ENCODE measurements at regions not wholly inside any gene's neighbourhood (a gene's known extent, or its start where the extent isn't known, plus 50 kb on each side); places are given as distances from the start of the nearest gene placed in this dataset.

GRCh38 chr3:31187380-31187779, 292.9 kb upstream of the GADL1 start:
- DNase-seq (ENCODE audit: low read depth) = no peak
- TF ChIP-seq CTCF (IDR thresholded peaks at IDR 0.05; ENCODE audit: low read depth, low read length, missing control alignments) = no peak
- H3K4me3 ChIP-seq (ENCODE audit: low read depth, low read length) = no peak overlapping the region
- in situ Hi-C loops (cut with HindIII; ENCODE audit: low sequenced_read_pairs) = no loop called here

DNA sequence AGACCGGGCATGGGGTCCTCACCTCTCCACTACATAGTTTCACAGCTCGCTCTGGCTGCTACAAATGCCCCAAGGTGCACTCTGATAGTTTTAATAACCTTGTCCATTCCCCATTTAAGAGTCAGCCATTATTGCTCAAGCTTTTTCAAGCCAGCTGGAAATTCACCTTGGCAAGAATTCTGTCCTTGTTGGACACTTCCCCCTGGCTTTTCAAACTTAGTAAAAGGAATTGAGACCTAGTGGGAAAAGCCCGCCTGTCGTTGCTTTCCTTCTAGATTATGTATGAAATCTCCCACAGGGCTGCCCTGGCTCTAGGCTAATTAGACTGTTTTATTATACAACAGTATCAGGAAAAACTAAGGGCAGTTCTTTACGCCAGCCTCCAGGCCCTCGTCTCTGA, 293.7 kb upstream of the GADL1 start:
- DNase-seq (ENCODE audit: low read depth) = peak; percentile 16

GRCh38 chr3:31189330-31189729, 294.9 kb upstream of the GADL1 start:
- in situ Hi-C loops (cut with HindIII; ENCODE audit: low sequenced_read_pairs) = no loop called here
- H3K4me3 ChIP-seq (ENCODE audit: low read depth, low read length) = no peak overlapping the region
- TF ChIP-seq CTCF (IDR thresholded peaks at IDR 0.05; ENCODE audit: low read depth, low read length, missing control alignments) = no peak
- DNase-seq (ENCODE audit: low read depth) = no peak

More for the DNA sequence above, 293.7 kb upstream of the GADL1 start:
- in situ Hi-C loops (cut with HindIII; ENCODE audit: low sequenced_read_pairs) = no loop called here
- TF ChIP-seq CTCF (IDR thresholded peaks at IDR 0.05; ENCODE audit: low read depth, low read length, missing control alignments) = no peak
- no peak overlapping the region for H3K4me3 ChIP-seq (ENCODE audit: low read depth, low read length)

DNA sequence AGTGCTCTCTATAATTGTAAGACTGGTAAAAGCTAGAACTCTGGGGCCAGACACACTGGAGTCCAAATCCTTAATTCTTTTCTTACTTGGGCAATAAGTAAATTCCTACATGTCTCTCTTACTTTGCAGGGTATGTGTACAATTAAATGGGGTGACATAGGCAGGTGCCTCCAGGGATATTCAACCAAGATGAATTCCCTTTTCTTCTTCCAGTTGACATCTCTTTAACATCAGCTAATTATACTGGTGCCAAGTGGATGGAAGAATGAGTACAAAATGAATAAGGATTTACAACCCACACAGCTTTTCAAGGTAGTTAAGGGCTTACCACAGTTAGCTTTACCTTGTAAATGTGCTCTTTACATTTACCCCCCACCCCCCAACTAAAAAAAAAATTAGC, 295.5 kb upstream of the GADL1 start:
- no peak overlapping the region for H3K4me3 ChIP-seq (ENCODE audit: low read depth, low read length)
- in situ Hi-C loops (cut with HindIII; ENCODE audit: low sequenced_read_pairs) = no loop called here
- no peak for DNase-seq (ENCODE audit: low read depth)
- no peak for TF ChIP-seq CTCF (IDR thresholded peaks at IDR 0.05; ENCODE audit: low read depth, low read length, missing control alignments)

GRCh38 chr3:31191354-31191753, 296.9 kb upstream of the GADL1 start:
- no peak overlapping the region for H3K4me3 ChIP-seq (ENCODE audit: low read depth, low read length)
- in situ Hi-C loops (cut with HindIII; ENCODE audit: low sequenced_read_pairs) = no loop called here
- no peak for DNase-seq (ENCODE audit: low read depth)
- TF ChIP-seq CTCF (IDR thresholded peaks at IDR 0.05; ENCODE audit: low read depth, low read length, missing control alignments) = no peak

- no peak for DNase-seq (ENCODE audit: low read depth)
- in situ Hi-C loops (cut with HindIII; ENCODE audit: low sequenced_read_pairs) = no loop called here
- no peak overlapping the region for H3K4me3 ChIP-seq (ENCODE audit: low read depth, low read length)
- TF ChIP-seq CTCF (IDR thresholded peaks at IDR 0.05; ENCODE audit: low read depth, low read length, missing control alignments) = no peak
Observed at GRCh38 chr3:31193429-31193828, 299.0 kb upstream of the GADL1 start.

DNA sequence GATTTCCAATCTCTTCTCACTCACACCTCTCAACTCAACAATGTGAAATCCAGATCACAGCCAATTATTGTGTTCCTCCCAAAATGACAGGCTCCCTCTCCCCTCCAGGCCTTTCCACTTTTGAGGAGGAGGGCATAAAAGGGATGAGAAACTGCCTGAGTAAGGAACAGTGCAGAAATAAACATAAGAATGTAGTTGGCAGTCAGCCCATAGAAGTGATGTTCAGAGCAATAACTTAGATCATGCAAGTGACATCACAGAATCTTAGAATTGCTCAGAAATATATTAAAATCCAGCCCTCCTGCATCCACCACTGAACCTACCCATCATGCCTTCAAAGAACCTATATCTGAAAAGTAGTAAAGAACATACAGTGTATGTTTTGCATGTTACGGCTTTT, 299.4 kb upstream of the GADL1 start:
- no peak for TF ChIP-seq CTCF (IDR thresholded peaks at IDR 0.05; ENCODE audit: low read depth, low read length, missing control alignments)
- H3K4me3 ChIP-seq (ENCODE audit: low read depth, low read length) = no peak overlapping the region
- no peak for DNase-seq (ENCODE audit: low read depth)
- in situ Hi-C loops (cut with HindIII; ENCODE audit: low sequenced_read_pairs) = no loop called here

Data from astrocyte of the cerebellum (primary cell).